Gastrocnemius medialis (tissue), 4 donors: ENCODE measurements at regions not wholly inside any gene's neighbourhood (a gene's known extent, or its start where the extent isn't known, plus 50 kb on each side); places are given as distances from the start of the nearest gene placed in this dataset.

Experiments
- ATAC-seq, 2 donors: fragments of 150-250 bp; one replicate each; pipeline ENCODE4 v1.9.1; 2016
- DNase-seq, 2 donors: peaks; one replicate each; pipeline ENCODE4 v3.0.0-alpha.2; 2019
- H3K27ac ChIP-seq, 4 donors: fragments of 200-600 bp; sonication (generic); 1 replicate in 1 of 4; 2 replicates in 3 of 4; pipeline ENCODE4 v1.5.1; 2016 to 2018; ENCODE audit warnings: mild to moderate bottlenecking in 2 of 4, moderate library complexity in 1 of 4
- H3K27me3 ChIP-seq, 3 donors: fragments of 200-600 bp; sonication (generic) in 2 of 3; 1 replicate in 1 of 3; 2 replicates in 2 of 3; pipeline versions ENCODE4 v1.5.1 to v1.6.0; 2016 to 2019; ENCODE audit warnings: mild to moderate bottlenecking in 1 of 3, moderate library complexity in 1 of 3
- H3K36me3 ChIP-seq, 2 donors: fragments of 200-600 bp; sonication (generic) in 1 of 2; one replicate each; pipeline ENCODE4 v1.5.1; 2017 to 2018
- H3K4me1 ChIP-seq, 2 donors: fragments of 200-600 bp; sonication (generic) in 1 of 2; one replicate each; pipeline ENCODE4 v1.5.1; 2016 to 2017; ENCODE audit warnings: mild to moderate bottlenecking in 2 of 2
- H3K4me3 ChIP-seq, 4 donors: fragments of 200-600 bp; sonication (generic) in 3 of 4; 1 replicate in 1 of 4; 2 replicates in 3 of 4; pipeline ENCODE4 v1.5.1; 2016 to 2019; ENCODE audit warnings: mild to moderate bottlenecking in 2 of 4
- H3K9me3 ChIP-seq, 3 donors: fragments of 200-600 bp; sonication (generic) in 2 of 3; 1 replicate in 1 of 3; 2 replicates in 2 of 3; pipeline ENCODE4 v1.5.1; 2016 to 2019
- POLR2A ChIP-seq, 2 donors: fragments of 450-650 bp; IDR thresholded peaks; one replicate each; pipeline ENCODE4 v1.6.1; 2017; ENCODE audit warnings: antibody characterized with exemption in 2 of 2, mild to moderate bottlenecking in 2 of 2, moderate library complexity in 2 of 2
- in situ Hi-C, 4 donors: fragments of 200-750 bp; cut with MboI; loops; one replicate each; pipeline versions ENCODE4 v1.15.0 to v1.8.0; 2017; ENCODE audit warnings: low sequenced_read_pairs in 4 of 4
- intact Hi-C: fragments of 100-400 bp; cut with DNase I; formaldehyde crosslinking; loops from one replicate; pipeline ENCODE4 v1.15.1; 2023; ENCODE audit warnings: low total_unique reads
- TF ChIP-seq, protein P1 (sequence below), 5 experiments: fragments of 450-650 bp in 3 of 5; fragments of 200-600 bp in 2 of 5; sonication (generic) in 2 of 5; IDR thresholded peaks in 4 of 5; conservative IDR thresholded peaks in 1 of 5; 1 replicate in 4 of 5; 2 replicates in 1 of 5; pipeline ENCODE4 v1.5.1; 2016 to 2019; ENCODE audit warnings: antibody characterized with exemption in 5 of 5, mild to moderate bottlenecking in 3 of 5, moderate library complexity in 3 of 5

GRCh38 chr7:142654398-142654797, 94.9 kb upstream of the PRSS1 start:
- intact Hi-C loops, result no loop called here
- H3K9me3 ChIP-seq, result no peaks in the 10 kb centered on the region
- ATAC-seq (no peak), DNase-seq (no peak)
- no peak overlapping the region for H3K4me3 ChIP-seq
- no peaks in the 10 kb centered on the region for H3K36me3 ChIP-seq
- in situ Hi-C loops, result no loop called here
- TF ChIP-seq, protein P1, sequence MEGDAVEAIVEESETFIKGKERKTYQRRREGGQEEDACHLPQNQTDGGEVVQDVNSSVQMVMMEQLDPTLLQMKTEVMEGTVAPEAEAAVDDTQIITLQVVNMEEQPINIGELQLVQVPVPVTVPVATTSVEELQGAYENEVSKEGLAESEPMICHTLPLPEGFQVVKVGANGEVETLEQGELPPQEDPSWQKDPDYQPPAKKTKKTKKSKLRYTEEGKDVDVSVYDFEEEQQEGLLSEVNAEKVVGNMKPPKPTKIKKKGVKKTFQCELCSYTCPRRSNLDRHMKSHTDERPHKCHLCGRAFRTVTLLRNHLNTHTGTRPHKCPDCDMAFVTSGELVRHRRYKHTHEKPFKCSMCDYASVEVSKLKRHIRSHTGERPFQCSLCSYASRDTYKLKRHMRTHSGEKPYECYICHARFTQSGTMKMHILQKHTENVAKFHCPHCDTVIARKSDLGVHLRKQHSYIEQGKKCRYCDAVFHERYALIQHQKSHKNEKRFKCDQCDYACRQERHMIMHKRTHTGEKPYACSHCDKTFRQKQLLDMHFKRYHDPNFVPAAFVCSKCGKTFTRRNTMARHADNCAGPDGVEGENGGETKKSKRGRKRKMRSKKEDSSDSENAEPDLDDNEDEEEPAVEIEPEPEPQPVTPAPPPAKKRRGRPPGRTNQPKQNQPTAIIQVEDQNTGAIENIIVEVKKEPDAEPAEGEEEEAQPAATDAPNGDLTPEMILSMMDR (IDR thresholded peaks at IDR 0.05 in 4 of 5, conservative IDR thresholded peaks at IDR 0.05 in 1 of 5), result no peak
- no peak for TF ChIP-seq POLR2A (IDR thresholded peaks at IDR 0.05)
- H3K27ac ChIP-seq, result no peak overlapping the region
- no peaks in the 10 kb centered on the region for H3K27me3 ChIP-seq
- H3K4me1 ChIP-seq, result peaks cover 8 to 9% of the 10 kb centered on the region in 2 donors

- Histone ChIP-seq H3K4me3 (no peak overlapping the region), H3K9me3 (no peaks in the 10 kb centered on the region), H3K27me3 (no peaks in the 10 kb centered on the region), H3K36me3 (no peaks in the 10 kb centered on the region), H3K27ac (no peak overlapping the region), H3K4me1 (peaks cover 16 to 37% of the 10 kb centered on the region in 2 donors)
- ATAC-seq, result no peak
- in situ Hi-C loops (loop anchor here in 1 of 4 donors (25.0 kb wide), 1 partner anchor 140 kb away; no protein-coding TSS in a partner anchor), intact Hi-C loops (no loop called here)
- no peak for DNase-seq
- TF ChIP-seq POLR2A (IDR thresholded peaks at IDR 0.05), result no peak
- TF ChIP-seq, protein P1 (IDR thresholded peaks at IDR 0.05 in 4 of 5, conservative IDR thresholded peaks at IDR 0.05 in 1 of 5), result no peak
Observed at GRCh38 chr7:142647749-142648148, 101.5 kb upstream of the PRSS1 start.

DNA sequence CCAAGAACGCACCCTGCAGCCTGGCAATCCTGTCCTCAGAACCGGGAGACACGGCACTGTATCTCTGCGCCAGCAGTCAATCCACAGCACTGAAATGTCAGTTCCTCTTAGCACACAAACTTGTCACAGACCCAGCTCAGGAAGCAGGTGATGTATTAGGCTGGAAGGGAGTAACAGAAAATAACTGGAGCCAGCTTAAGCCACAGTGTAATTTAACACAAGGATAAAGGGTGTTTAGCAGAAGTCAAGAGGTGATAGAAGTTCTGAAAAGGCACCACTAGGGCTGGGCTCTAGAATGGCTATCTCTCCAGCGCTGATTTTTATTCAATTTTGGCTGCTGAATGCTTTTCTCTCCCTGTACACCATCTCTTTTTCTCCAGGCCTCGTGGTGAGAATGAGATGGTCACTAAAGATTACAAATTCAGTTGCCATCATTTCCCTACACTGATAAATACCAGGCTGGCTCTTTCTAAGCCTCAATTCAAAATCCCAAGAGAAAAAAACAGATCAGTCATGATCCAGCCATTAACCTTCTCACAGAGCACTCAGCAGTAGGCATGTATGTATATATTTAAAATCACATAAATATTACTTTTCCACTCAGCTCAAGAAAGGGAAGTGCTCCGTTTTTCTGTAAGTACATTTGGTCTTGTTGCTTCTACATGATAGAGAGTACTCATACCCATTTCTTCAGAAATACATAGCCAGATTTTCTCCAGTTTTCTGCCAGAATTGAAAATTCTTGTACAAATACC, 102.7 kb upstream of the PRSS1 start:
- in situ Hi-C loops (loop anchor here in 1 of 4 donors (25.0 kb wide), 1 partner anchor 141 kb away; no protein-coding TSS in a partner anchor), intact Hi-C loops (no loop called here)
- TF ChIP-seq, protein P1 (IDR thresholded peaks at IDR 0.05 in 4 of 5, conservative IDR thresholded peaks at IDR 0.05 in 1 of 5), result no peak
- no peak for TF ChIP-seq POLR2A (IDR thresholded peaks at IDR 0.05)

GRCh38 chr7:142645777-142646176, 103.5 kb upstream of the PRSS1 start:
- H3K27ac ChIP-seq, result peak overlapping the region; percentile 7 to 76 (median 46)
- in situ Hi-C loops, result loop anchor here in 1 of 4 donors (25.0 kb wide), 1 partner anchor 142 kb away; no protein-coding TSS in a partner anchor
- H3K36me3 ChIP-seq, result no peaks in the 10 kb centered on the region
- TF ChIP-seq, protein P1 (IDR thresholded peaks at IDR 0.05 in 4 of 5, conservative IDR thresholded peaks at IDR 0.05 in 1 of 5), result no peak
- TF ChIP-seq POLR2A (IDR thresholded peaks at IDR 0.05), result no peak
- no peaks in the 10 kb centered on the region for H3K9me3 ChIP-seq
- H3K4me3 ChIP-seq, result peak overlapping the region; percentile 16 to 43 (median 34)
- DNase-seq (no peak), ATAC-seq (peak in 1 of 2 donors; percentile 44)
- no peaks in the 10 kb centered on the region for H3K27me3 ChIP-seq
- intact Hi-C loops, result no loop called here
- H3K4me1 ChIP-seq, result peaks cover 21 to 37% of the 10 kb centered on the region in 2 donors

More for the DNA sequence above, 102.7 kb upstream of the PRSS1 start:
- Histone ChIP-seq H3K9me3 (no peaks in the 10 kb centered on the region), H3K27ac (peak overlapping the region; percentile 7 to 76 (median 46)), H3K27me3 (no peaks in the 10 kb centered on the region), H3K4me3 (peak overlapping the region in 3 of 4 donors; percentile 31 to 43 (median 38)), H3K36me3 (no peaks in the 10 kb centered on the region), H3K4me1 (peaks cover 21 to 37% of the 10 kb centered on the region in 2 donors)
- ATAC-seq, result peak; percentile 87 to 97
- peak; percentile 26 to 47 for DNase-seq
